Motor neuron (in vitro differentiated cells): ENCODE measurements at regions not wholly inside any gene's neighbourhood (a gene's known extent, or its start where the extent isn't known, plus 50 kb on each side); places are given as distances from the start of the nearest gene placed in this dataset.

Source experiments
- ATAC-seq, 8 experiments: fragments of 200-7000 bp; cut with Tn5 transposase; replicated peaks in 6 of 8; 2 replicates each; pipeline ENCODE4 v1.8.0; 2021; ENCODE audit warnings: mild to moderate bottlenecking in 8 of 8, moderate library complexity in 8 of 8
- H3K27ac ChIP-seq, 2 donors: fragments of 250-450 bp; sonication (Bioruptor Pico); 2 replicates each; pipeline ENCODE4 v1.9.0; 2021; ENCODE audit warnings: antibody characterized with exemption in 2 of 2, mild to moderate bottlenecking in 2 of 2, moderate library complexity in 1 of 2
- H3K4me1 ChIP-seq, 2 donors: fragments of 250-450 bp; sonication (Bioruptor Pico); replicated peaks in 1 of 2; 2 replicates each; pipeline ENCODE4 v1.6.1; 2021; ENCODE audit warnings: antibody characterized with exemption in 2 of 2, mild to moderate bottlenecking in 2 of 2, moderate library complexity in 1 of 2
- H3K4me3 ChIP-seq, 5 donors: fragments of 250-450 bp; sonication (Bioruptor Pico); 2 replicates each; pipeline ENCODE4 v1.9.0; 2021; ENCODE audit warnings: antibody characterized with exemption in 5 of 5, mild to moderate bottlenecking in 5 of 5, moderate library complexity in 4 of 5
- WGBS, 10 experiments: fragments of 450-650 bp; shearing (Covaris generic); methylation state at CpG; one replicate each; pipeline ENCODE4 v1.0.0; 2022; 5-methylcytosine and 5-hydroxymethylcytosine counted together
- in situ Hi-C, 9 experiments: fragments of 400-800 bp; cut with MboI; loops; one replicate each; pipeline ENCODE4 v1.15.0; 2021; ENCODE audit warnings: low sequenced_read_pairs in 9 of 9, low pct_unique_long_range_greater_than_20kb in 2 of 9; ENCODE audit not compliant: unreplicated experiment in 9 of 9

GRCh38 chr5:61966296-61966955 is 339.6 kb upstream of the KIF2A start:
- no peak for ATAC-seq
- WGBS, 10 experiments, result 0 to 67% (median 40%) methylated on average over 1 of the region's 1 CpG; no CpG with 5 or more reads in 5 of the 10 experiments
- in situ Hi-C loops, result no loop called here
- no peak overlapping the region for H3K27ac ChIP-seq
- H3K4me1 ChIP-seq, result no peaks in the 10 kb centered on the region
- H3K4me3 ChIP-seq, result no peak overlapping the region

- Histone ChIP-seq H3K4me1 (no peaks in the 10 kb centered on the region), H3K27ac (no peak overlapping the region), H3K4me3 (no peak overlapping the region)
- WGBS, 10 experiments, result 32 to 78% (median 70%) methylated on average over 5 to 7 of the region's 8 CpGs; no CpG with 5 or more reads in 2 of the 10 experiments
- in situ Hi-C loops, result no loop called here
- peak in 2 of 8 experiments; percentile 9 to 58 for ATAC-seq
These were observed 339.0 kb upstream of the KIF2A start for GRCh38 chr5:61966997-61967396.

DNA sequence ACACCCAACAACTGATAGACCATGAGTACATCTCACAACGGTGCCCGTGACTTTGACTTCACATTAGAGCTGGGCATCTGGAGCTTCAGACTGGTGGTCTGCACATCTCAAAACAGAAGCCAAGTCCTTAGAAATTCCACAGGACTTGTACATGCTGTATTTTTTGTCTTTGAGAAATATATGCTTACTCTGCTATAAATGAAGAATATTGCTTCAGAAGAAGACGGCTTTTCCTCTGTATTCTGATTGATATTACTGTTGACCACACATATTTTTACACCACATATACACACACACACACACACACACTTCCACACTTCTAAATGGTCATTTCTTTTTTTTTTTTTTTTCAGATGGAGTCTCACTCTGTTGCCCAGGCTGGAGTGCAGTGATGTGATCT is 338.3 kb upstream of the KIF2A start:
- no peak for ATAC-seq
- Histone ChIP-seq H3K4me1 (no peaks in the 10 kb centered on the region), H3K27ac (no peak overlapping the region), H3K4me3 (no peak overlapping the region)
- in situ Hi-C loops, result no loop called here
- 20 to 100% (median 93%) methylated on average over 1 to 3 of the region's 3 CpGs; no CpG with 5 or more reads in 3 of the 10 experiments for WGBS, 10 experiments

GRCh38 chr5:61969347-61969746 is 336.7 kb upstream of the KIF2A start:
- peak in 2 of 8 experiments; percentile 91 to 93 for ATAC-seq
- Histone ChIP-seq H3K4me1 (no peaks in the 10 kb centered on the region), H3K27ac (no peak overlapping the region), H3K4me3 (no peak overlapping the region)
- 0 to 76% (median 43%) methylated on average over 1 to 2 of the region's 2 CpGs; no CpG with 5 or more reads in 1 of the 10 experiments for WGBS, 10 experiments
- in situ Hi-C loops, result no loop called here

DNA sequence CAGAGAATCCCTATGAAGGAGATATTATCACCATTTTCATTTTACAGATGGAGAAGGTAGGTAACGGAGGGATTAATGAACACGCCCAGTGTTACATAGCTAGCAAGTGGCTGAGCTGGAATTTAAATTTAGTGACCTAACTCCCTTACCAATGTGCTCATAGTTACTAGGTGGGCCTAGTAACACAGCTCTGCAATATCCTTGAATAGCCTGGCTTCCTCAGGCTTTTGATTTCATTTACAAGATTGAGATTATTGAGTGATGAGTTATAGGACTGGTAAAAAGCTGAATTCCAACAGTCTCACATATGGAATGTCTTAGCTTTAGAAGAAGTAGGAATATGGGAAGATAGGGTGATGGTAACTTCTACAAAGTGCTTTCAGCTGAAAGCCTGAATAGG is 336.3 kb upstream of the KIF2A start:
- whole genome bisulfite sequencing, 10 experiments, result 0 to 100% (median 92%) methylated on average over 1 to 2 of the region's 2 CpGs; no CpG with 5 or more reads in 4 of the 10 experiments
- in situ Hi-C loops, result no loop called here
- no peaks in the 10 kb centered on the region for H3K4me1 ChIP-seq
- H3K27ac ChIP-seq, result no peak overlapping the region
- no peak overlapping the region for H3K4me3 ChIP-seq
- peak in 2 of 8 experiments; percentile 86 to 94 for ATAC-seq

GRCh38 chr5:61970218-61970617 is 335.8 kb upstream of the KIF2A start:
- in situ Hi-C loops, result no loop called here
- H3K27ac ChIP-seq, result no peak overlapping the region
- ATAC-seq, result no peak
- no peaks in the 10 kb centered on the region for H3K4me1 ChIP-seq
- no peak overlapping the region for H3K4me3 ChIP-seq
- 11 to 84% (median 76%) methylated on average over 2 to 7 of the region's 7 CpGs for WGBS, 10 experiments

- ATAC-seq, result no peak
- in situ Hi-C loops, result no loop called here
- H3K4me3 ChIP-seq, result no peak overlapping the region
- no peaks in the 10 kb centered on the region for H3K4me1 ChIP-seq
- no peak overlapping the region for H3K27ac ChIP-seq
- WGBS, 10 experiments, result 0 to 90% (median 50%) methylated on average over 1 to 6 of the region's 6 CpGs; no CpG with 5 or more reads in 1 of the 10 experiments
These were observed 331.3 kb upstream of the KIF2A start for GRCh38 chr5:61974680-61975079.

DNA sequence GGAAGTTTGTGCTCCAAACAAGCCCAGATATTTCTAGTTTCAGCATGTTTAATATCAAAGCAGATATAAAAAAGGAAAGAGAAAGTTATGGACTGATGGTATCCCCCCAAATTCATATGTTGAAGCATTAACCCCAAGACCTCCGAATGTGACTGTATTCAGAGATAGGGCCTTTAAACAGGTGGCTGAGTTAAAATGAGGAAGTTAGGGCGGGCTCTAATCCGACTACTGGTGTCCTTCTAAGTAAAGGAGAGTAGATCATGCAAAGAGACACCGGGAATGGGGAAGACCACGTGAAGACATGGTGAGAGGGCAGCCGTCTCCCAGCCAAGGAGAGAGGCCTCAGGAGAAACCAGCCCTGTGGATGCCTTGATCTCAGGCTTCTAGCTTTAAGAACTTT is 324.1 kb upstream of the KIF2A start:
- 0 to 100% (median 81%) methylated on average over 1 to 6 of the region's 6 CpGs for WGBS, 10 experiments
- in situ Hi-C loops, result no loop called here
- H3K27ac ChIP-seq, result no peak overlapping the region
- no peak overlapping the region for H3K4me3 ChIP-seq
- no peak for ATAC-seq
- H3K4me1 ChIP-seq, result no peaks in the 10 kb centered on the region

- no peak for ATAC-seq
- in situ Hi-C loops, result no loop called here
- H3K4me3 ChIP-seq, result no peak overlapping the region
- no peak overlapping the region for H3K27ac ChIP-seq
- WGBS, 10 experiments, result 31 to 96% (median 75%) methylated on average over 1 to 4 of the region's 4 CpGs; no CpG with 5 or more reads in 1 of the 10 experiments
- no peaks in the 10 kb centered on the region for H3K4me1 ChIP-seq
These were observed 314.6 kb upstream of the KIF2A start for GRCh38 chr5:61991430-61991829.

- H3K27ac ChIP-seq, result no peak overlapping the region
- 0 to 83% (median 50%) methylated on average over 1 to 2 of the region's 2 CpGs; no CpG with 5 or more reads in 1 of the 10 experiments for WGBS, 10 experiments
- ATAC-seq, result no peak
- H3K4me3 ChIP-seq, result no peak overlapping the region
- in situ Hi-C loops, result no loop called here
- H3K4me1 ChIP-seq, result no peaks in the 10 kb centered on the region
These were observed 314.1 kb upstream of the KIF2A start for GRCh38 chr5:61991866-61992265.

DNA sequence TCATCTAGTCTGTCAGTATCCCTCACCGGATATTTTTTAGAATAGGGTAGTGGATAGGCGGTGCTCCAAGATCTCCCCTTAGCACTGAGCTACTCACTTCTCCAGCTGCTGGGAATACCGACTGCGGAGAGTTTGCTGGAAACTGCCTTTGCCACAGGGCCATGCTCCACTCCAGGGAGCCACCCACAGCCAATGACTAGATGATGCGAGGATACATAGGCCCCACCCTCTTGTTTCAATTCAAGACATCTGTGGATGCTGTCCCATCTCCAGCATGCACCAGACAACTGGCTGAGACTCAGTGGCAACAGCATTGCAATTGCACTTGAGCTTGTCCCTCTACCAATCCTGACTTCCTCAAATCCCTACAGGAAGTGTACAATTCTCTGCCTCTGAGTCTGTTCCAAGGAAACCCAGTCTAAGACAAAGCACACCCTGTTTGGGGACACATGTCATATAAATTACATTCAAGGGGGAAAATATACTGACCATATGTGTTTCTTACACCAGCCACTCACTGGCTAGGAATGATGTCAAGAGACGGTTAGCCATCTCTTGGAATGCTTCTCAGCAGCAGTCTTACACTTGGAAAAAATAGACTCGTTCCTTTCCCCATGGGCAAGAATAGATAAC is 312.6 kb upstream of the KIF2A start:
- Histone ChIP-seq H3K4me1 (no peaks in the 10 kb centered on the region), H3K27ac (no peak overlapping the region), H3K4me3 (no peak overlapping the region)
- 0 to 100% (median 77%) methylated on average over 1 to 7 of the region's 7 CpGs for WGBS, 10 experiments
- in situ Hi-C loops, result no loop called here
- peak in 2 of 8 experiments; percentile 74 to 92 for ATAC-seq

DNA sequence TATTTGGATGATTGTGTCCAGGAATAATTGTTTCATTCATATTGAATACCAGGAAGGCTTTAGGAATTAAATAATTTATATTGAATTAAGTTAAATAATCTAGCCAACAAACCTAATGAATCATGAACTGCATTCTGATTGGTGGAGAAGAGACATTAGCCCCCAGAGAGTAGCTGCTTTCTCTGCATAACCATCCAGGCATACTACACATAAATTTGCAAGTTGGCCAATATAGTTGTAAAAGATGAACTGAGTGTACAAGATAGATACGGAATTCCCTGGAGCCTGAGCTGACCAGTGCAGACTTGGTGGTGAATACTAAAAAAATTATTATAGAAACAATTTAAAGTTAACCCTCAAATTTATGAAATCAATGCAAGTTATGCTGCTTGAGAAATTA is 311.8 kb upstream of the KIF2A start:
- H3K4me1 ChIP-seq, result no peaks in the 10 kb centered on the region
- H3K27ac ChIP-seq, result no peak overlapping the region
- WGBS, 10 experiments, result 0 to 83% (median 50%) methylated on average over 1 of the region's 1 CpG; no CpG with 5 or more reads in 3 of the 10 experiments
- in situ Hi-C loops, result no loop called here
- no peak overlapping the region for H3K4me3 ChIP-seq
- peak in 4 of 8 experiments; percentile 48 to 75 (median 62) for ATAC-seq

DNA sequence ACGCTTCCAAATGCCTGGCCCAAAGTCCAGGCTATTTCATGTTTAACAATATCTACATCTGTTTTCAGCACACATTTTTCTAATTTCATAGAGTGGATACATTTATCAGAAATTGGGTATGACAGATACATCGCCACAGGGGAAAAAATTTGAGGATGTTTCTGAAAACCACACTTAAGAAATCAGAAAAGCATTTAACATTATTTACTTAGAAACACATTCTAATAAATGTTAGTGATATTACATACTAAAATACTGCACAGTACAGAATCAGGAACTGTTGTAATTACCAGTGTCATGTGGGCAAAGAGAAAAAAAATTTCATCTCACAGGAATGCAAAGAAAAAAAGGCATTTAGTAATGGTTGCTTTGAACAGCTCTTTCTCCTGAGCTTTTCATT is 310.5 kb upstream of the KIF2A start:
- WGBS, 10 experiments, result 9 to 94% (median 83%) methylated on average over 2 of the region's 2 CpGs; no CpG with 5 or more reads in 1 of the 10 experiments

DNA sequence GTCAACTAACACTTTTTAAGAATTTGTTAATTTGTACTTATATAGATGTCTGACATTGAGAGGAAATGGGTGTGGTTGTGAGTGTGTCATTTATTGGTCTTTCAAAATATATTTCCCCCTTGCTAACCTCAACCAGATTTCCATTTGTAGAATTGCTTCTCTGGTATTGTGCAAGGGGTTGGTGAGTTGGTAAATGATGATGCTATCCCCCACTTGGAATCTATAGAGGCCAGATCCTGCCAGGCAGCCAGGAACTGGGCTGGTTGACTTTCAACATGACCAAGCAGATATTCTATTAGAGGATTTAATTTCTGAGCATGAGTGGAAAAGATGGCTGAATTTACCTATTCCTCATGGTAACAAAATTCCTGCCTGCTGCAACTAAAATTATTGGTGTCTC is 306.6 kb upstream of the KIF2A start:
- ATAC-seq, result peak in 2 of 8 experiments; percentile 47 to 81

More for the DNA sequence above, 310.5 kb upstream of the KIF2A start:
- in situ Hi-C loops, result no loop called here
- Histone ChIP-seq H3K4me3 (no peak overlapping the region), H3K27ac (no peak overlapping the region), H3K4me1 (no peaks in the 10 kb centered on the region)
- no peak for ATAC-seq

More for the DNA sequence above, 306.6 kb upstream of the KIF2A start:
- H3K27ac ChIP-seq, result no peak overlapping the region
- no peak overlapping the region for H3K4me3 ChIP-seq
- in situ Hi-C loops, result no loop called here
- no peaks in the 10 kb centered on the region for H3K4me1 ChIP-seq
